GM18858 (cell line): ENCODE measurements at regions not wholly inside any gene's neighbourhood (a gene's known extent, or its start where the extent isn't known, plus 50 kb on each side); places are given as distances from the start of the nearest gene placed in this dataset.

ENCODE experiments used
- ATAC-seq: cut with Tn5 transposase; IDR thresholded peaks from one replicate; pipeline ENCODE4 v1.9.1; 2021; ENCODE audit not compliant: unreplicated experiment

DNA sequence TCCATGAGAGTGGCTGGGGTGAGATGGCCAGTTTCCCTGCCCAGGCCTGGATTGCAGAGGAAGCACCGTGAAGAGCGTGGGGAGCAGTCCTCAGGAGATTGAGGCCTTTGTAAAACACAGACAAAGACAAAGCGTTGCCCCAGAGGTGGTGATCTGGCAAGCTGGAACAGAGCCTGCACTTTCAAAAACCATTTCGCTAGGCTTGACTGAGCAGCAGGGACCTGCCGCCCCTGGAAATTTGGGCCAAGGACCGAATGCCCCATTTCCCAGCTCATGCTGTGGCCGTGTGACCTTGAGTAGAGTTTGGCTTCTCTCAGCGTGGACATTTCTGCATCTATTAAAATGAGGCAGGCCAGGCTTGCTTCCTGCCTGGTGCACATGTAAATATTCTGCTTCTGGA, 381.4 kb downstream of the BCOR start:
- no peak for ATAC-seq

DNA sequence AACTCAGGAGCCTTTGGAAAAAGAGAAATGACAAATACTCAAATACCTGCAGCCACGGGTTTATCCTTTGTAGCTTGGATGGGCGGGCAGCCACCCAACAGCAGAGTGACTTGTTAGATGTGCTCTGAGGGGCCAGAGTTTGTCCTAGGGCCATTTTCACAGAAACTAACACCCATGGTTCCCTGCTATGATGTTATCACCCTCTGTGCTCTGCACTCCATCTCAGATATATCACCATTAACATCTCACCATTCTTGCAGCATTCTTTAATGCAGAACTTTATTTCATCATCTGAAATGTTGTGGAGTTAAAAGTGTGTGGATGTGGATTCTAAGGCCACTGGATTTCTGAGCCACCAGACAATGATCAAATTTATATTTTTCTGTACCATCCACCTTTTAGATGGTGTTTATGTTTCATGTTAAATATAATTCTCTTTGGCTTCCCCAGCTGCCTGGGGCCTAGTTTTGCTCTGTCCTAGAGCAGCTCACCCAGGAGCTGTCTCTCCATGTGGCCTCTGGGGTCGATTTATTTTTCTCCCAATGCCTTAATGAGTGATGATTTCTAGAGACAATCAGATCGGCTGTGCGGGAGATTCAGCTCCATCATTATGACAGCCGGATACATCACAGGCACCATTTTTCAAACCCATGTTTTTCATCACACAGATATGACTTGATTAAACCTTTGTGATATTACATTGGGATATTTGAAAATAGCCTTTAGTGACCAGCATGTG, 380.8 kb downstream of the BCOR start:
- no peak for ATAC-seq

DNA sequence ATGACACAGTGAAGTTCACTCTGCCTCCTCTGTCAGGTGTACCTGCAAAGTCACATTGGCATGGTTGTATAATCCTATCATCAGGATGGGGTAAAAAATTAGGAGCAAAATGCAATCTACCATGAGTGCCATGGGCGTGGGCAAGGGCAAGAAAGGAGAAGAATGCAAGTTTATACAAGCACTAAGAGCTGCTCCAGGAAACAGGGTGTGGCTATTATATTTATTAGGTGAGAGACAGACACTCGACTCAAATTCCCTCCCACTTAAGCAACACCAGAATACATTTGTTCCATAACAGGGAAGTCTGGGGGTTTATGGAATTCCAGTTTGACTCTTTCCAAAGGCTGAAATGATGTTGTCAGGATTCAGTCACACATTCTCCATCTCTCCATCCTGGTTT, 378.8 kb downstream of the BCOR start:
- no peak for ATAC-seq

DNA sequence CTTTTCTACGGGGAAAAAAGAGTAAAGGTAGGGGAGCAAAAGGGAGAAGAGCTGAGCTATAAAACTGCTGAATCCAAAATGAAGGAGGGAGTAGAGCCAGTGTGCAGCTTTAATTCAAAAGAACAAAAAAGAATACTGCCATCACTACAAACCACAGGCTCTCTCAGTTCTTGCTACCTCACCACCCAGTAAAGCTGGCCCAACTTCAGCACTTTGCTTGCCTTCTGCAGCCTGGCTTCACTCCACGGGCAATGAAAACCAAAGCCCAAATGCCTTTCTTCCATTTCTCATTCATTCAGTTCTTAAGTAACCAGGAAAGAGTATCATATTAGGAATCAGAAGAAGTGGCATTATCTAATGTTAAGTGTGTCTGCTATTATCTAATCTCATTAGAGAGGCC, 376.8 kb downstream of the BCOR start:
- no peak for ATAC-seq

DNA sequence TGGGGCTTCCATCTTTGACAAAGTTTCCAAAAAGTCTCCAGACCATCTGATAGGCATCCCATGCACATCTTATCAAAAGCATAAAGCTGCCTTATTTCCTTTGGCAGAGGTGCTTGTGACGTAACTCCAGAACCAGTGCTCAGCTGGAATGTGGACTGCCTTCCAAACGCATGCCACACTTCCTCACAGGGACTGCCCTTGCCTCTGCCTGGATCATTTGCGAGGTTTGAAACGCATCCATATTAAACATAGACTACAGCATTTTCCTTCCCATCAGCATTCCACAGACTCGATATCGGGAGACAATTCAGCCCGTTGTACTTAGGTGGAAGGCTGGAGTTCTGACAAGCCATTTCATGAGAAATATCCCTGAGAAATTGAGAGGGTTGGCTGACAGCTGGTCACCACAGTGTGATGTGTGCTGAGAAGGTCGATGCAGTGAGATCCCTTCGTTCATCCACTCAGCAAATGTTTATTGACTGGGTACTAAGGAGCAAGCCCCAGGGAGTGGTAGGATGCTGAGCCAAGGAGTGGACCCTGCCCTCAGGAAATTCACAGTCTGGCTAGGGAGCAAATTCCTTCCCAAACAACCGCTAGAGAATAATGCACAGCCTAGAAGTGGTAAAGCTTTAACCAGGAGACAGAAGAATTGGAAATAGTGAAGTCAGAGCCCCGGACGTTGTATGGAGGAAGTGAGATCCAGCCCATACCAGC, 376.0 kb downstream of the BCOR start:
- ATAC-seq = no peak

DNA sequence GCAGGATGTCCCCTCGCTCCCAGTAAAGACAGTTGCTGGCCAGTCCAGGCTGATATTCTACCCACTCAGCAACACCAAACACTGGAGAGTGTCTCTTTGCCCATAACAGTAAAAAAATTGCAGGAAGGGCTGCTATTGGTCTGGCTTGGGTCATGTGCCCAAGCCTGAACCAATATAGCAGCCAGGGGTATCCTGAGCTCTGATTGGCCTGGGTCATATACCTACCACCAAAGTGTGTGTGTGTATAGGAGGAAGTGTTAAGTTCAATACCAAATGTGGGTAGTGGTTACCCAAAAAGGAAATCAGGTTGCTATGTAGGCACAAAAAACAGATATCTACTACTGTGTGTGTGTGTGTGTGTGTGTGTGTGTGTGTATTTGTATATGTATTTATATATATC, 373.2 kb downstream of the BCOR start:
- ATAC-seq = no peak

DNA sequence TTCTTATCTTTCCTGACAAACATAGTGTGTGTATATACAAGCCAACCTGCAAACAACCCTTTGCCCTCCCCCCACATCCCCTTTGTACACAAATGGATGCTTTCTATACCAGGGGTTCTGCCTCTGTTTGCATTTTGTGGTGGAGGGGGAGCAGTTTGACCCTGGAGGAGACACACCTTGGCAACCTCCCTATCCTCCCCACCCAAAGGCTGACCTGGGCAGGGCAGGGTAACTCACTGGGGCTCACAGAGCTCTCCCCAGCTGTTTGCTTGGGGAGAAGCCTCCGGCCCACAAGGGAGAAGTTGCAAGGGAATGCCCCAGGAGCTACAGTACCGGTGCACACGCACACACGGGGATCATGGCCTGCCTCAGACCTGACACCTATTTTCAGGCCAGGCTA, 372.6 kb downstream of the BCOR start:
- no peak for ATAC-seq

DNA sequence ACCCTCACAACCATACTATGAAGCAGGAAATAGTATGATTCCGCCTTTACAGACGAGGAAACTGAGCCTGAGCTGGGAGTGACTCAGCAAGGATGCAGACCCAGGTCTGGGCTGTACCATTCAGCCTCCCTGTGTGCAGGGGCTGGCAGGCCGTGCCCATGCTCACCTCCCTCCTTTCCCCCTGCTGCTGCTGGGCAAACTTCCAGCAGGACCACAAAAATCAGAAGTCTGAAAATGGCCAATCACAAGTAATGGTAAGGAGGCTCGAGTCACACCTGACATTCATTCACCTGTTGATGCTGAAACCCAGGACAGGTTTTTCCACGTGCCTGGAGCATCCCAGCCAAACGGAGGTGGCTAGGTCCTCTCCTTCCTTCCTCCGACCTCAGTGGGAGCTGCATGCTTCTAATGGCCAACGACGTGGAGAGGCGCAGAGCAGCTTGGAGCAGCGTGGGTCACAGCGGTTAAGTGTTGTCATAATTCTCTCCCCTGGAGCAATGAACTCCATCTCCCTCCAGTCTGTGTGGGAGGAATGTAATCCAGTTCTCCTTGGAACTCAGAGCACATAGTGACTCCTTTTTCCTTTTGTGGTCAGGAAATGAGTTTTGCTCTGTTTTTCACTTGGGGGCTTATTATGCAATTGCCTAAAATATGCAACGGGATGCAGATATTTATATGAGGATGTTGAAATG, 371.7 kb downstream of the BCOR start:
- no peak for ATAC-seq

DNA sequence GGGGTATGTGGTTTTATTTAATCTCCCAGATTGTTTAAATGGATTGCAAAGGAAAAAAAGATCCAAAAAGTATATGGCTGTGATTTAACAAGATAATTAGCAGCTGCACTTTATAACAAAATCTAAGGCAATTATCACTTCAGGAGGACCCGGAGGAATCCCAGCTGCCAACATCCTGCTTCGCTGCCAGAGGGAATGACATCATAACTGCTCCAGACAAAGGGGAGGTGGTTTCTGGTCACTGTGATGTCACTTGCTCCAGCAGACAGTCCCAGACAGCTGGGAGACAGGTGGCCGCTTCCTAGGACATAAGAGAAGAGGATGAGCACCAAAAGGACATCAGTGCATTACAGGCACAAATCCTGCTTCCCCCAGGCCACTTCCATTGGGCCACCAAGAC, 371.0 kb downstream of the BCOR start:
- no peak for ATAC-seq

DNA sequence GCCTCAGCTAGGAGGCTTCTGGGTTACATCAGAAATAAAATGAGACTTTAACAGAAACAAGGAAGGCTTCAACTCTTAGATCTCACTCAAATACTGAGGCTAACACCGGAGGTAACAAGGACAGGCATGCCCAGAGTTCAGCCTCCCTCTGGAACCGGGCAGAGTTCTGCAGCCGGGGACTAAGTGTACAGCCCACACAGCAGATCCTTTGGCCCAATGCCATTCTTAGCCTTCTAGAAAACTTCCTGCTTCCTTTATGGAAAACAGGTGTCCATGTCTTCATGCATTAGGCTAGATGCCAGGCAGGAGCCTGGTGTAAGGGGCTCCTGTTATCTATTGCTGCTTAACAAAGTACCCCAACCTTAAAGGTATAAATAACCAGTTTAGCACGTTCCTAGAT, 369.7 kb downstream of the BCOR start:
- ATAC-seq = no peak

DNA sequence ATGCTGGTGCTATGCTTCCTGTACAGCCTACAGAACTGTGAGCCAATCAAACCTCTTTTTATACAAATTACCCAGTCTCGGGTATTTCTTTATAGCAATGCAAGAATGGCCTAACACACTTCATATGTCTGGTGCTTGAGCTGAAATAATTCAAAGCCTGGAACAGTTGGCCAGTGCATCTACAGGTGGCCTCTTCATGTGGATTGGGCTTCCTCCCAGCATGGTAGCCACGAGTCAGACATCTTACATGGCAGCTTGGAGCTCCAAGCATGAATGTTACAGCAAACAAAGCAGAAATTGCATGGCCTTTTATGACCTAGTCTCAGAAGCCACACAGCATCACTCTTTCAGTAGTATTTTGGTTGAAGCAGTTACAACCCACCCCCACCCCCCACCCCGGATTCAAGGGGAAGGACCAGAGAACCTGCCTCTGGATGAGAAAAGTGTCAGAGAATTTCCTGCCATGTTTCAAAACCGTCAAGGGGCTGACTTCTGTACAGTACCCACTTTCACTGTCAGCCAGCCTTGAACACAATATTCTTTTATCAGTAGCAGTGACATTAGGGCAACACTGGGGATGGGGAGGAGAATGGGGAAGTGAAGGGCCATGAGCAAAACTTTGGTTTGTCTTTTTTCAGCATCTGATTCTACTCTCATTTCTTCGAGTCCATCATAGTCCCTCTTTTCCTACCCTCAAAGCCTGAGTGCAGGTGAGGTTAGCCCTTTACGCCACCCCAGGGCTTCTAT, 368.7 kb downstream of the BCOR start:
- ATAC-seq = no peak

DNA sequence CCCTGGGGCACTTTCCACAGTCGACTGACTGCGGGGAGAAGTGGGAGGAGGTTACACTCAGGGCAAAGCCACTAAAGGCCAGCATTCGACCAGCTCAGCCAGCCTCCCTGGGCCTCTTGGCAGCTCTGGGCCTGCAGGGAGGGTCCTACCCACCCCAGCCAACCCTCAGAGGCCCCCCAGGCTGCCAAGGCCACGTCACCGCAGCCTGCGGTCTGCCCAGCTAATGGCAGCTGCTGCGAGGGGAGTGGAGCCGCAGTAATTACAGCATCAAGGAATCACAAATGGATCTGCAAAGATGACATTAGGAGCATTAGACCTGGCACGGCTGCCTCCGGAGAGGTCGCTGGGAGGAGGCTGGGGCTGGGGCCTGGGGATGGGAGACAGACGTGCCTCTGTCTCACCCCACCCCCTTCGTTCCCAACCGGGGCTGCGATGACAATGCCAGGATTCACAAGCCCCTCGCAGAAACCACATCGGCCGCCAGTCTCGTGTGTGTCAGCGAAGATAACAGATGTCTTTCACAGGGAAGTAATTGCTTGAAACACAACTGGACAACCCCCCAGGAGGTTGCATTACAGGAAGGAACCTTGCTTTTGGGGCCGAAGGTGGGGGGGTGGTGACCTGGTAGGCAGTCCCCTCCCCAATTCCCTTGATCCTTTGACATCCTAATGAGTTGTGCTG, 367.6 kb downstream of the BCOR start:
- no peak for ATAC-seq

DNA sequence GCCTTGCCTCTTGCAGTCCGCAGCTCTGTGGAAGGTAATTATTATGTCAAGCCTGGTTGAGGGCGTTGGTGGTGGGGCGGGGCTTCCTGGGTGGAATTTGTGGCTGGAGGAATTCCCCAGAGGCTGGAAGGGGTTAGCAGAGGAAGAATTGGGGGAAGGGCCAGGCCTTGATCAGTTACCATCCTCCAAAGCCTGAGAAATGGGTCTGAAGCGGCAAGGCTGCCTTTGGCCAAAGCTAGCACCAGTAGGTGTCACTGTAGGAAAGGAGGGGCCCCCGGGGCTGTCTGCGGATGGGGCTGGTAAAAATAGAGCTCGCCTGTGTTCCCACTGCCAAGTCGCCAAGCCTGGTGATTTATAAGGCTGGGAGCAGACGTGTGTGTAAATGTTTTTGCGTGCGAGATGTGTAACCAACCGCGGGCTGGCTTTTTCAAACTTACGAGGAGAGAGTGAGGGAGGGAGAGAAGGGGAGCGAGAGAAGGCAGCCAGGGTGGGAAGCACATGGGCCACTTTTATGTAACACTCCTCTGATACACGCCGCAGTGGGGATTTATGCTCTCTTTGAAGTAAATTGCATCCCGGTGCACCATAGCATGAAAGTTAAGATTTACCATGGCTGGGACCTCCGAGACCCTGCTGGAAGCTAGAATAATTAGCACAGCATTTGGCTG, 367.0 kb downstream of the BCOR start:
- ATAC-seq = no peak

DNA sequence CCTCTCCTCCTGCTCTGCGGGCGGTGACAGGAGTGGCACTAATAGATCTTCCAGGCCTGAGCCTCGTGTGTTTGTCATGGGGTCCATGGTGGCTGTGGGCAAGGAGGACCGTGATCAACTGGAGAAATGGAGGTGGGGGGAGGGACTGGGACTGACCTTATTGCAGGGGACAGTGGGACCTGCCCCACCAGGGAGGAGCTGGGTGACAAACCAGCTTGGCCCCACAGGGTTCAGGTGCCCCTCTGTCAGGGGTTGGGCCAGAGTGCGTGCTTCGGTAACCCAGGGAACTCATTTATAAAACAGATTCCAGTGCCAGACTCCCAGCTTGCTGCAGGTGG, 366.5 kb downstream of the BCOR start:
- ATAC-seq = no peak

DNA sequence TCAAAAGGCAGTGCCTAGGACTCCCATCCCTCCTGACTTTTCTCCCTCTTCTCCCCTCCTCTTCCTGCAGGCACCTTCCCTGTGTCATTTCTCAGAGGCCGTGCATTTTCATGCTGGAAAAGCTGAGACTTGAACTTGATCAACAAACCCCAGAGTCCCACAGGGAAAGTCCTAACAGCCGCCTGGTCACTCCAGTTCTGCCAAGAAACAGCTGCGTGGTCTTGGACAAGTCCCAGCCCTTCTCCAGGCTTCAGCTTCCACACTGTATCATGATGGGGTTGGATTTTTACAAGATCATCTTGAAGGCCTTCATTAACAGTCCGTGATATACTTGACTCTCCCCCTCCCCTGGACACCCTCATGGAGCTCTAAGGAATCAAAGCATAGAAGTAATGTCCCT, 366.0 kb downstream of the BCOR start:
- no peak for ATAC-seq

DNA sequence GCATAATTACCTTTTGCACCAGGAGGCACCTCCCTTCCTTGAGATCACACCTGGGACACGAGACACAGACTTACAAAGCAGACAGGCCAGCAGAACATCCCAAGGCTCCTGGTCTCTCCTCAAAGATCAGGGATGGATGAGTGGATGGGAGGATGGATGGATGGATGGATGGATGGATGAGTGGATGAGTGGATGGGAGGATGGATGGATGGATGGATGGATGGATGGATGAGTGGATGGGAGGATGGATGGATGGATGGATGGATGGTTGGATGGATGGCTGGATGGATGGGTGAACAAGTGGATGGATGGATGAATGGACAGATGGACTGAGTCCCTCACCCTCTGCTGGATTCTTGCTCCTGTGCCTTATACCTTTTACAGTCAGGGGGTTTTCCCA, 364.0 kb downstream of the BCOR start:
- ATAC-seq = no peak

DNA sequence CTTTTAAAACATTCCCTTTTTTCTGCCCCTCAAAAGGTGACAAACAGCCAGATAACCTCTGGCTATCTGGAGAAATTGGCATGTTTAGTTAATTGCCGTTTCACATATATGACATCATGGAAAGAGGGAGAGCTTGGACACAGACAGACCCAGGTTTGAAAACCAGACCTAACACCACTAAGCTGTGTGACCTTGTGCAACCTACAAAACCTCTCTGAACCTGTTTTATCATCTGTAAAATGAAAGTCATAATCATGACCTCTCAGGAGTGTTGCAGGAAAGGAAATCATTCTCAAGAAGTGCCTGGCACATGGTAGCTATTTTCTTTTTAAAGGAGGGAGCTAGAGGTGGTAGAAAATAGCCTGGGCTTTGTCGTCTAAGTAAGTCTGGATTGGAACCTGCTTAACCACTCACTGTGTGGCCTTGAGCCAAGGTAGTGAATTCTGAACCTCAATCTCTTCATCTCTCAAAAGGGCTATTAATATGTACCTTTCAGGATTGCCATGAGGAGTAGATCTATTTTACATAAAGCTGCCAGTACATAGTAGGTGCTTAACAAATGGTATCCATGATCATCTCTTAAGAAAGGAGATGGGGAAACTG, 363.5 kb downstream of the BCOR start:
- no peak for ATAC-seq

DNA sequence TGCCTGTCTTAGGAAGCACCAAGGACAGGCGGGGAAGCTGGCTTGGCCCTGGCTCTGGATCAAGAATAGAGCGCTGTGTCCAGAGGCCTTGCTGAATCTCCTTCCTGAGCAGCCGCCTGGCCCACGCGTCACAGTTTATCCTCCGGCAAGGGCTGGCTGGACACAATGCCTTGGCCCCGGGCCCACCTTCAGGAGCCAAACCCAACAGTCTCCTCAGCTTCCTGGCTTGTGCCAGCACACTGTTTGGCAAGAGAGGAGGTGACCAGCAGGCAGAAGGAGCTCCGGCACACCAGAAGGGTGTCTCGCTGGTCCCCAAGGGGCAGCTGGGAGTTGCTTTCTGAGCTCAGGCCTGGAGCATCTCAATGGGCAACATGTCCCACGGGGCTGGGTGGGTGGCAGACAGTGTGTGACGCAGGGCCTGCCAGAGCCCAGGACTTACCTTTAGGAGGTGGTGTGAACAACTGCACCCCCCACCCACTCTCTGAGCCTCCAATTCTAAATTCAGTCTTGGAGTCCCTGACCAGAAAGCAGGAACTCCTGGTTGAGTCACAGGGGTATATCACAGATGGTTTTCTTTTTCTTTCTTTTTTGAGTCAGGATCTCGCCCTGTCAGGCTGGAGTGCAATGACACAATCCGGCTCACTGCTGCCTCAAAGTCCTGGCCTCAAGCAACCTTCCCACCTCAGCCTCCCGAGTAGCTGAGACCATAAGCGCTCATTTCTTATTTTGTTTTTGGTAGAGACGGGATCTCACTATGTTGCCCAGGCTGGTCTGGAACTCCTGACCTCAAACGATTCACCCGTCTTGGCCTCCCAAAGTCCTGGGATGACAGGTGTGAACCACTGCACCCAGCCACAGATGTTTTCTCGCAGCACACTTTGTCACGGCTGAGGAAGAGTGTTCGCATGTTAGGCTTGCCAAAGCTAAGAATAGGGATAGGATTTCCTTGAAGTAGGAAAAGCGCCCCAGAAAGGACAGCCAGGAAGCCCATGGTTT, 361.2 kb downstream of the BCOR start:
- no peak for ATAC-seq

DNA sequence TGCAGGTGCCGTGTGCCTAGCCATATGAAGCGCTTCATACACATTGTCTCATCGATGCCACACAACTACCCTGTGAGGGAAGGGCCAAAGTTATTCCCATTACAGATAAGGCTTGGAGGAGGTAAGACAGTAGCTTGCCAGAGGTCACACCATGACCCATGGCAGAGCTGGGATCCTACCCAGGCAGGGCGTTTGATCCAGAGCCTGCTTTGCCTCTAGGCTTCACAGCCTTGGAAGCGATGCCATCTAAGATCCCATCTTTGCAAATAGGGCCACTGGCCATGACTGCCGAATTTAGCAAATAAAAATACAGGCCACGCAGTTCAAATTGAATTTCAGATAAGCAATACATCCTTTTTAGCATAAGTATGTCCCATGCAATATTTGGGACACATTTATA, 358.2 kb downstream of the BCOR start:
- no peak for ATAC-seq
